ENCODE measurements at regions not wholly inside any gene's neighbourhood (a gene's known extent, or its start where the extent isn't known, plus 50 kb on each side); places are given as distances from the start of the nearest gene placed in this dataset.

GRCh38 chr3:110664148-110664547, 407.5 kb upstream of the NECTIN3 start:
- no peak for TF ChIP-seq CTCF (conservative IDR thresholded peaks at IDR 0.05 in 1 of 2, IDR thresholded peaks at IDR 0.05 in 1 of 2; ENCODE audit: extremely low read depth in 1 of 2, insufficient read depth in 1 of 2, low read depth in 1 of 2, low read length in 2 of 2)
- no peak for TF ChIP-seq EZH2 (IDR thresholded peaks at IDR 0.05; ENCODE audit: borderline replicate concordance, low read length)

All from mammary epithelial cell (primary cell).